Mesothelial cell of epicardium (in vitro differentiated cells): ENCODE measurements at regions not wholly inside any gene's neighbourhood (a gene's known extent, or its start where the extent isn't known, plus 50 kb on each side); places are given as distances from the start of the nearest gene placed in this dataset.

Experiments
- DNase-seq, 2 experiments: peaks; one replicate each; pipeline ENCODE4 v3.0.0; 2021; ENCODE audit warnings: low spot score in 2 of 2; ENCODE audit not compliant: unreplicated experiment in 2 of 2
- H3K27ac Mint-ChIP-seq: 2 replicates; pipeline ENCODE4 v1.8.0; 2021; ENCODE audit warnings: mixed read lengths
- H3K27me3 Mint-ChIP-seq: 2 replicates; pipeline ENCODE4 v1.8.0; 2021; ENCODE audit warnings: low read depth, mixed read lengths
- H3K36me3 Mint-ChIP-seq: 2 replicates; pipeline ENCODE4 v1.8.0; 2021; ENCODE audit warnings: mixed read lengths
- H3K4me1 Mint-ChIP-seq: 2 replicates; pipeline ENCODE4 v1.8.0; 2021; ENCODE audit warnings: mixed read lengths
- H3K4me3 Mint-ChIP-seq: 2 replicates; pipeline ENCODE4 v1.8.0; 2021; ENCODE audit warnings: mild to moderate bottlenecking, moderate library complexity, mixed read lengths
- H3K9me3 Mint-ChIP-seq: 2 replicates; pipeline ENCODE4 v1.8.0; 2021; ENCODE audit warnings: mixed read lengths
- CTCF ChIP-seq: fragments of 200-600 bp; sonication (generic); IDR thresholded peaks from one replicate; pipeline ENCODE4 v1.5.0; 2021; ENCODE audit warnings: antibody characterized with exemption; ENCODE audit not compliant: unreplicated experiment

GRCh38 chr7:45389073-45389872, 184.9 kb upstream of the ADCY1 start:
- DNase-seq, result no peak
- H3K36me3 Mint-ChIP-seq, result no peaks in the 10 kb centered on the region
- no peaks in the 10 kb centered on the region for H3K27me3 Mint-ChIP-seq
- no peak for TF ChIP-seq CTCF
- peaks cover 10% of the 10 kb centered on the region for H3K9me3 Mint-ChIP-seq
- no peaks in the 10 kb centered on the region for H3K4me1 Mint-ChIP-seq
- no peak overlapping the region for H3K27ac Mint-ChIP-seq
- no peak overlapping the region for H3K4me3 Mint-ChIP-seq

GRCh38 chr7:45390180-45390579, 184.0 kb upstream of the ADCY1 start:
- H3K27ac Mint-ChIP-seq, result no peak overlapping the region
- TF ChIP-seq CTCF, result no peak
- H3K4me3 Mint-ChIP-seq, result no peak overlapping the region
- DNase-seq, result no peak
- no peaks in the 10 kb centered on the region for H3K36me3 Mint-ChIP-seq
- H3K9me3 Mint-ChIP-seq, result peaks cover 19% of the 10 kb centered on the region
- no peaks in the 10 kb centered on the region for H3K4me1 Mint-ChIP-seq
- H3K27me3 Mint-ChIP-seq, result no peaks in the 10 kb centered on the region

DNA sequence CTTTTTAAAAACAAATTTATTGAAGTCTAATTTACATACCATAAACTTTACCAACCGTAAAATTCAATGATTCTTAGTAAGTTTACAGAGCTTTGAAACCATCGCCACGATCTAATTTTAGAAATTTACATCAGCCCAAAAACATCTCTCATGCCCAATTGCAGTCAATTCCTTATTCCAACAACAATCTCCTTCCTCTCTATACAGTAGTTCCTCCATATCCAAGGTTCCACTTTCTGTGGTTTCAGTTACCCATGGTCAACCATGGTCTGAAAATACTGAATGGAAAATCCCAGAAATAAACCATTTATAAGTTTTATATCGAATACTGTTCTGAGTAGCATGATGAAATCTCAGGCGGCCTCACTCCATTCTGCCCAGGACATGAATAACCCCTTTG, 183.4 kb upstream of the ADCY1 start:
- Mint-ChIP-seq H3K4me3 (no peak overlapping the region), H3K36me3 (no peaks in the 10 kb centered on the region), H3K27me3 (no peaks in the 10 kb centered on the region), H3K27ac (no peak overlapping the region), H3K4me1 (no peaks in the 10 kb centered on the region), H3K9me3 (peaks cover 19% of the 10 kb centered on the region)
- no peak for DNase-seq
- TF ChIP-seq CTCF, result no peak

DNA sequence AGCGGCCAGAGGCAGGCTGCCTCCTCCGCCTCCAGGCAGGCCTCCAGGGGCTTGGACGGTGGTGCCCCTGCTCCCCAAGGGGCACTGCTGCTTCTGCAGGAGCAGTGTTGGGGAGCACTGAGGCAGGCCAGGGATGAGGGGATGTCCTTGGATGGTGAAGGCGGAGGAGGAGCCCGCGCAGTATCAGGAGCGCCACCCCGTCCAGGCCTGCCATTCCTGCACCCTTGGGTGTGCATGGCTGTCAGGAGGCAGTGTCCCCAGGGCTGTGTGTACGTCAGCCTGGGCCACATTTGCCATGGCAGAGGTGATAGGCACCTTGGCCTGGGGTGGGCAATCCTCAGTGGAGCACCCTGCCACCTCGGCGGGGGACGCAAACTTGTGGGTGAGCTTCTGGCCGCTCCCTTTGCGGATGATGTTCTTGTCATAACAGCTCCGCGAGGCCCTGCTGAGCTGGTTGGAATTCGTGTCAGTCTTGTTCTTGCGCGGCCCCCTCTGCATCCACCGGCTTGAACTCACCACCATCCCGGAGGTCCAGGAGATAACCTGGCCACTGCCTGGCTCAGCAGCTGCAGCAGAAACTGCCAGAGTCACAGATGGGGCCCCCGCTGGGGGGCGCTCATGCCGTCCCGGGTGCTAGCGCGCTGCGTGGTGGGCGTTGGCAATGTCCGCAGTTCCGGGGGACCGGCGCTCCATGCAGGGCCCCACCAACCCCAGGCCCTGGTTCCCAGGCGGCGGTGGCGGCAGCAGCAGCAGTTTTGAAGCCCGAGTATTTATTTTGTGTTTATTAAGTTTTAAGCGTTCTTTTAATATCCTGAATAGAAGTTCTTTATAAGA, 182.3 kb upstream of the ADCY1 start:
- peaks cover 29% of the 10 kb centered on the region for H3K9me3 Mint-ChIP-seq
- no peak for TF ChIP-seq CTCF
- no peaks in the 10 kb centered on the region for H3K27me3 Mint-ChIP-seq
- H3K4me3 Mint-ChIP-seq, result no peak overlapping the region
- H3K4me1 Mint-ChIP-seq, result no peaks in the 10 kb centered on the region
- H3K36me3 Mint-ChIP-seq, result no peaks in the 10 kb centered on the region
- DNase-seq, result no peak
- H3K27ac Mint-ChIP-seq, result no peak overlapping the region

DNA sequence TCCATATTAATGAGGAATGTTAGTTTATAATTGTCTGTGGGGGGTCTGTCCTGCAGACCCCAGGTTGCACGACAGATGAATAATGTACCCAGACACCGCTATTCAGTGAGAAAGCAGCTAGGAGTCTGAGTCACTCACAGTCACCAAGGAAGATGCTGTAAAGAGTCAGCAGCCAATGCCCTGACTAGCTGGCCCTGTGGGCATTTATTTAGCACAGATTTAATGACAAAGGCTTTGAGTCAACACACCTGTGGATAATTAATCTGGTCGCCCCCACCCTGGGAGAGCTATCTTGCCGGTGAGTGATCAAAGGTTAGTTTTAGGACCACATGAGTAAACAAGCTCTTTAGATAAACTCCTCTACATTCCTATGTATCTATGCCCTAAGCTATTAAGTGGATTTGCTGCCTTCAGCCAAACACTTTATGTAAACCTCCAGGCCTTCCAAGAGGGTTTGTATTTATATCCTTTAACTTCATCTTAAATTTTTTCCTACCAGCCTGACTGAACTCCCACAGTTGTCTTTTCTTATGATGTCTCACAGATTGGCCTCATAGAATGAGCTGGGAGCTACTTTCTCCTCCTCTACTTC, 180.0 kb upstream of the ADCY1 start:
- Mint-ChIP-seq H3K4me1 (no peaks in the 10 kb centered on the region), H3K27ac (no peak overlapping the region), H3K9me3 (peaks cover 29% of the 10 kb centered on the region), H3K27me3 (no peaks in the 10 kb centered on the region), H3K4me3 (no peak overlapping the region), H3K36me3 (no peaks in the 10 kb centered on the region)
- DNase-seq, result no peak
- no peak for TF ChIP-seq CTCF
